ENCODE measurements at regions not wholly inside any gene's neighbourhood (a gene's known extent, or its start where the extent isn't known, plus 50 kb on each side); places are given as distances from the start of the nearest gene placed in this dataset.

GRCh38 chr5:17991775-17992174 lies 357.5 kb downstream of the TAF11L14 start:
- TF ChIP-seq, protein P1, sequence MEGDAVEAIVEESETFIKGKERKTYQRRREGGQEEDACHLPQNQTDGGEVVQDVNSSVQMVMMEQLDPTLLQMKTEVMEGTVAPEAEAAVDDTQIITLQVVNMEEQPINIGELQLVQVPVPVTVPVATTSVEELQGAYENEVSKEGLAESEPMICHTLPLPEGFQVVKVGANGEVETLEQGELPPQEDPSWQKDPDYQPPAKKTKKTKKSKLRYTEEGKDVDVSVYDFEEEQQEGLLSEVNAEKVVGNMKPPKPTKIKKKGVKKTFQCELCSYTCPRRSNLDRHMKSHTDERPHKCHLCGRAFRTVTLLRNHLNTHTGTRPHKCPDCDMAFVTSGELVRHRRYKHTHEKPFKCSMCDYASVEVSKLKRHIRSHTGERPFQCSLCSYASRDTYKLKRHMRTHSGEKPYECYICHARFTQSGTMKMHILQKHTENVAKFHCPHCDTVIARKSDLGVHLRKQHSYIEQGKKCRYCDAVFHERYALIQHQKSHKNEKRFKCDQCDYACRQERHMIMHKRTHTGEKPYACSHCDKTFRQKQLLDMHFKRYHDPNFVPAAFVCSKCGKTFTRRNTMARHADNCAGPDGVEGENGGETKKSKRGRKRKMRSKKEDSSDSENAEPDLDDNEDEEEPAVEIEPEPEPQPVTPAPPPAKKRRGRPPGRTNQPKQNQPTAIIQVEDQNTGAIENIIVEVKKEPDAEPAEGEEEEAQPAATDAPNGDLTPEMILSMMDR (IDR thresholded peaks at IDR 0.05; ENCODE audit: insufficient read depth, low read length, poor library complexity, severe bottlenecking), result no peak

DNA sequence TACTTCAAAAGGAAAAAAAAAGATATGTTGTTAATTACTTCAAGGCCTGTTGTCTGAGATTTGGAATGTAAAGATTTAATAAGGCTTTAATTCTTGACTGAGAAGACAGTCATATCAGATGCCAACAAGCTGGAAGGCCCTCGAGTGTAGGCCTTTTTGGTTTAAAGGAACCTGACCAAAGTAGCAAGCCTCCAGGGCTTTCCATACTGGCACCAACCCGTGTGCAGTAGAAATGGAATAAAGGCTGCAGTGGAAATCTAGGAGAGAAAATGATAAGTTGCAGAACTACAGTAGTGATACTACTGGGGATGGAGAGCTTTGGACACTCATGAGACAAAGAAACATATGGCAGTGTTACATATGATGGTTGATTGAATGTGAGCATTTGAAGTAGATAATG lies 358.0 kb downstream of the TAF11L14 start:
- H3K4me3 ChIP-seq (ENCODE audit: low read depth, low read length), result no peak overlapping the region
- DNase-seq (ENCODE audit: low read depth), result no peak

More at GRCh38 chr5:17991775-17992174, 357.5 kb downstream of the TAF11L14 start:
- H3K27me3 ChIP-seq (ENCODE audit: control insufficient read depth, insufficient read depth, low read length), result no peaks in the 10 kb centered on the region
- no peak for DNase-seq (ENCODE audit: low read depth)
- H3K36me3 ChIP-seq (ENCODE audit: control insufficient read depth, insufficient read depth, low read length), result no peaks in the 10 kb centered on the region
- no peak overlapping the region for H3K4me3 ChIP-seq (ENCODE audit: low read depth, low read length)

GRCh38 chr5:17995997-17996396 lies 361.7 kb downstream of the TAF11L14 start:
- no peak overlapping the region for H3K4me3 ChIP-seq (ENCODE audit: low read depth, low read length)
- TF ChIP-seq, protein P1 (IDR thresholded peaks at IDR 0.05; ENCODE audit: insufficient read depth, low read length, poor library complexity, severe bottlenecking), result no peak
- H3K36me3 ChIP-seq (ENCODE audit: control insufficient read depth, insufficient read depth, low read length), result no peaks in the 10 kb centered on the region
- no peak for DNase-seq (ENCODE audit: low read depth)
- H3K27me3 ChIP-seq (ENCODE audit: control insufficient read depth, insufficient read depth, low read length), result no peaks in the 10 kb centered on the region

More for the DNA sequence above, 358.0 kb downstream of the TAF11L14 start:
- TF ChIP-seq, protein P1 (IDR thresholded peaks at IDR 0.05; ENCODE audit: insufficient read depth, low read length, poor library complexity, severe bottlenecking), result no peak
- Histone ChIP-seq H3K36me3 (ENCODE audit: control insufficient read depth, insufficient read depth, low read length) (no peaks in the 10 kb centered on the region), H3K27me3 (ENCODE audit: control insufficient read depth, insufficient read depth, low read length) (no peaks in the 10 kb centered on the region)

GRCh38 chr5:17999858-18000257 lies 365.6 kb downstream of the TAF11L14 start:
- Histone ChIP-seq H3K27me3 (ENCODE audit: control insufficient read depth, insufficient read depth, low read length) (no peaks in the 10 kb centered on the region), H3K36me3 (ENCODE audit: control insufficient read depth, insufficient read depth, low read length) (no peaks in the 10 kb centered on the region), H3K4me3 (ENCODE audit: low read depth, low read length) (no peak overlapping the region)
- TF ChIP-seq, protein P1 (IDR thresholded peaks at IDR 0.05; ENCODE audit: insufficient read depth, low read length, poor library complexity, severe bottlenecking), result no peak
- no peak for DNase-seq (ENCODE audit: low read depth)

- no peak for DNase-seq (ENCODE audit: low read depth)
- Histone ChIP-seq H3K27me3 (ENCODE audit: control insufficient read depth, insufficient read depth, low read length) (no peaks in the 10 kb centered on the region), H3K4me3 (ENCODE audit: low read depth, low read length) (no peak overlapping the region), H3K36me3 (ENCODE audit: control insufficient read depth, insufficient read depth, low read length) (no peaks in the 10 kb centered on the region)
- TF ChIP-seq, protein P1 (IDR thresholded peaks at IDR 0.05; ENCODE audit: insufficient read depth, low read length, poor library complexity, severe bottlenecking), result no peak
Measured at GRCh38 chr5:18000744-18001143, 366.5 kb downstream of the TAF11L14 start.

GRCh38 chr5:18003312-18003711 lies 369.1 kb downstream of the TAF11L14 start:
- TF ChIP-seq, protein P1 (IDR thresholded peaks at IDR 0.05; ENCODE audit: insufficient read depth, low read length, poor library complexity, severe bottlenecking), result no peak
- H3K4me3 ChIP-seq (ENCODE audit: low read depth, low read length), result no peak overlapping the region
- no peak for DNase-seq (ENCODE audit: low read depth)
- no peaks in the 10 kb centered on the region for H3K36me3 ChIP-seq (ENCODE audit: control insufficient read depth, insufficient read depth, low read length)
- H3K27me3 ChIP-seq (ENCODE audit: control insufficient read depth, insufficient read depth, low read length), result no peaks in the 10 kb centered on the region

Measured in kidney epithelial cell (primary cell).